GM19467 (cell line): ENCODE measurements at regions not wholly inside any gene's neighbourhood (a gene's known extent, or its start where the extent isn't known, plus 50 kb on each side); places are given as distances from the start of the nearest gene placed in this dataset.

Experiments used
- ATAC-seq: cut with Tn5 transposase; IDR thresholded peaks from one replicate; pipeline ENCODE4 v1.9.1; 2021; ENCODE audit warnings: mild to moderate bottlenecking, moderate library complexity; ENCODE audit not compliant: unreplicated experiment

DNA sequence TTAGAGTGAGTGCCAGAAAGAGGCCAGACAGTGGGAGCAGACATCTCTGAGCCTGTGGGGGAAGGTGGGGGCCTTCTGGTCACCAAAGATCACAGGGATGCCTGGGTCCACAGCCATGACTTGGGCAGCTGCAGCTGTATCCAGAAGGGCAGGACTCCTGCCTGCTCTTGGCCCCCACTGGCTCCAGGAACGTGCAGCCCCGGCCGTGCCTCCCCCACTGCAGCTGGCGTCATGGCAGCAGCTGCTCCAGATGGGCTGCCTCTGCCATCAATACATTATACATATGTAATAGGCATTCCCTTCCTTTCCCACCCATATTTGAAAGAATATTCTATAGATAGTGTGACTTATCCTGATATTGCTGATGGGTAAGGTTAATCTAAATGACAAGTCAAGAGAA lies 195.5 kb upstream of the SNX19 start:
- ATAC-seq = no peak

DNA sequence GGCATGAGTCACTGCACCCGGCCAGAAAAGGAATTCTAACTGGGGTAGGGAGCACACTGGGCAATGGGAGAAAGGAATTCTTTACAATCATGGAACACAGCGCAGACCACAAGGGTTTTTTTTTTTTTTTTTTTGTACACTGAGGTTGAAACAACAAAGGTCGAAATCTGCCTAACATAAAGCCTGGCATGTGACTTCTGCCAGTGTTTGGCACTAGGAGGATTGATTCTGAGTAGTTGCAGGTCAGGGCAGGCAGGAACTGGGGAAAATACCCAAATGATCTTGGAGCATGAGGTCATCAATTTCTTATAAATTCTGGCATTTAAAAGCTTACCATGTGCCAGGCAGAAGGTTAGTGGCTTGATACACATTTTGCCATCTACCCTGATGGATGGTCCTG lies 202.0 kb upstream of the SNX19 start:
- ATAC-seq = no peak

DNA sequence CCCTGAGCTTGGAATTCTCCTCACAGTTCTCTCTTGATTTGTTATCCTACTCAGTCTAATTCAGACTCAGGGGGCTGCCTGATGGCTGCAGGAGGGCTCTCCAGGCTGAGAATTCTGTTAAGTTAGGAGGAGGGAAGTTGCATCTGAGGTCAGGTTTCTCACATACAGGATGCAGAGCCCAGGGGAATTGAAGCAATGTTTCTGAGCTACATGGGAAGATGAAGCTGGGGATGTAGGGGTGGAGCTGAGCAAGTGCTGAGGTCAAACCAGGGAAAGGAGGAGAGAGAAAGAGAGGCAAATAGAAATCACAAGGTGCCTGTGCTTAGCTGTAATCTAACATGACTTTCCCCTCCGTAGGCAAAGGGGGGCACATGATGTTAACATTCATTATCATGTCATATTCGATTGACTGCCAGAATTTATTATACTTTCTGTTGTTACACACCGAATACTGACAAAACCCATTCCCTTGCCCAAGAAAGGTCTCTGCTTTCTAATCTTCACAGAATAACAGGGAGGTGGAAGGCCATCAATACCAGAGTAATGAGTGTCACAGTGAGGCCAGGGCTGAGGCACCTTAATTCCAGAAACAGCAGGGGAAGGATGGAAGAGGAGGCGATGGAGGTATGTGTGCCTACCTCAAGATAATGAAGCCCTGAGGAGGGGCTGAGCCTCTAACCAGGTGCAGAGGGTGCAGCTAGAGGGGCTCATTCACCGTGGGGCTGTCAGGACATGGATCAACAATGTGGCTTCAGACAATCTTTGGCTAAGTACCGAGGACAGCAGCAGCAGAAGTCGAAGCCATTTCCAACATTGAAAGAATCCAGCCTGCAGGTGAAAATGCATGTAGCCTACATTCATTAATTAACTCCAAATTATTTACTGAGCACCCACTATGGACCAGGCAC lies 205.4 kb upstream of the SNX19 start:
- no peak for ATAC-seq

DNA sequence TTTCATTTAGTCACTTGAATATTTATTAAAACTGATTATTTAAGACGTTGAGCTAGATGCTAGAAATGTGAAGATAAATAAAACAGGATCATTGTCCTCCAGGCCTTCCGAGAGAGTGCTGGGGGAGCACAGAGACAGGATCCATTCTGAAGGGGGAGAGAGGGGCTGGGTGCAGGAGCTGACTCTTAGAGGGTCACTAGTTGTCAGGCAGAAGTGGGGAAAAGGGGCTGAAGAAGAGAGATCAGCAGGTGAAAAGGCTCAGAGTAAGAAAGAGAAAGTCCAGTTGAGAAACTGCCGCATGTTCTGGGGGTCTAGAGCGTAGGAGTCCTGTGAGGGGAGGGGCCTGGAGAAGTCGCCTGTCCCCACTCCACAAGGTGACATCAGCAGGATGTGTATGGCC lies 206.2 kb upstream of the SNX19 start:
- no peak for ATAC-seq

DNA sequence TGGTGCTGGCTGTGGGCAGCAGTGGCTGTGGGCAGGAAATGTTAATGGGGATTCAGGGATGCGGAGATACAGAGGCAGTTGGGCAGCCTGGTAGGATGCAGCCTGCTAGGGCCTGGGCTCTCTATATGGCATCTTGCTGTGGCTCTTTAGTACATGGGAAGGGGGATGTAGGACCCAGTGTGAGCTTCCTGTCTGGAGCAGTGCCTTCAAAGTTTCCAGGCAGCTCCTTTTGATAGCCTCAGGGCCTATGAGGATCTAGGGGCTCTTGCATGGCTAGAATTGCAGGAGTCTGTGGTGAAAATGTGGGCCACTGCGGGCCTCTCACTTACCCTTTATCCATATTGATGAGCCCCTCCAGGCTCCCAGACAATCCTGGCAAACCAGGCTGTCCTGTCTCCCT lies 213.2 kb upstream of the SNX19 start:
- no peak for ATAC-seq

DNA sequence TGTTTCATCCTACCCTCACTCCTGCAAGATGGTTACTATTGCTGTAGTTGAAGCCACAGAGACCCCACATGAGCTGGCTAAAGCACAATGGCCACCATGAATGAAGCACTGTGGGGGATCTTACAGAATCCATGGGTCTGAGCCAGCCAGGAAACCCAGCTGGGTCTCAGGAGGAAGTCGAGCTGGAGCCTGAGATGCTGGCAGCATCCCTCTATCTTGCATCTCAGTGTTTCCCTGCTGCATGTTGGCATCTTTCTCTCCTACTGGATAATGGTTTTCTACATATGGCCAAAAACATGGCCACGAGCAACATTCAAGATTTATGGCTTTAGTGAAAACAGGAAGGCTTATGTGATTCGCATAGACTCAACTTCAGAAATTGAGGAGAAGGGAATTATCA lies 219.3 kb upstream of the SNX19 start:
- ATAC-seq = no peak

DNA sequence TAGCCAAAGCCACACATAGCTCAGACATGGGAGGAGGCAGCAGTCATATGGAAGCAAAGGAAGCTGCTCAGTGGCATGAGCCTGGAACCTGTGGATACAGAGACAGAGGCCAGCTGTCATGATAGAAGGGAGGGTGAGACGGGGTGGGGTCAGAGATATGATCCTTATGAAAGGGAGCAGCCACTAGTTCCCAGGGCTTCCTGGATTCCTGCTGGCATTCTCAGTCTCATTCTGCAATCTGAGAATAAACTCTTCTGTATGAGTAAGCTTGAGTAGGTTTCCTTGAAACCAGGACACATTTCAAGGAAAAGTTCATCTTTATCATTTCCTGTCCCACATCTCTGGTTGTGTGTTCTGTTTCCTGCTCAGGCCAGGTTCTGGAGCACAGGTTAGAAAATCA lies 220.2 kb upstream of the SNX19 start:
- no peak for ATAC-seq

DNA sequence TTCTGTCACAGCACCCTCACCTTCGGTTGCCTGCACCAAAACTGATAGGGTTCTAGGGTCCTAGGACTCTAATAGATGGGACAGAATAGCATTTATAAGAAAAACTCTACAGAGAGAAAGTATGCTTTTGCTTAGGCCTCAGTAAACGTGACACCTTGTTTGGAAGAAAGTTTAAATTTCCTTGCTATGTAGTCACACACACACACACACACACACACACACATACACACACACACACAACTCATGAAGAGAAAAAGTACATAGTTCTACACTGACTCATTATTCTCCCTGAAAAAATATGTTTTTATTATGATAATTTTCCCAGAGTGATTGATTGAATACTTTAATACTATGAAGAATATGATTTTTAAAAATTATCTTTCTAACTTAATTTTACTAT lies 220.8 kb upstream of the SNX19 start:
- ATAC-seq = no peak

DNA sequence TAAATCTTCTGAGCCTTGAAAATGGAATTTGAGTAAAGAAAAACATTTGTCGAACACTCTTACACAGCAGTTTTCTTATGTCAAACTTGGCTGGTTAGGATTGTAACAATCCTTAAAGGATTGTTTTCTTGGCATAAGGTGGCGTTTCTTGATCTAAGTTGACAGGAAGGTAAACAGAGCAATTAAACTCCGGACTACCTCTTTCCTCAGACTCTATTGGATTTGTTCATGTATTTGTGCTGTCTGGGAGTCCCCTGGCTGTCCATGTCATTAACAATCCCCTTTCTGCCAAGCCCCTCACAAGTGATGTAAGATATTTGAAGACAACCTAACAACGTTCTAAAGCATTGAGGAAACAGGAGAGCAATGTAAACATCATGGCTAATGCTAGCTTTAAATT lies 222.5 kb upstream of the SNX19 start:
- ATAC-seq = no peak

DNA sequence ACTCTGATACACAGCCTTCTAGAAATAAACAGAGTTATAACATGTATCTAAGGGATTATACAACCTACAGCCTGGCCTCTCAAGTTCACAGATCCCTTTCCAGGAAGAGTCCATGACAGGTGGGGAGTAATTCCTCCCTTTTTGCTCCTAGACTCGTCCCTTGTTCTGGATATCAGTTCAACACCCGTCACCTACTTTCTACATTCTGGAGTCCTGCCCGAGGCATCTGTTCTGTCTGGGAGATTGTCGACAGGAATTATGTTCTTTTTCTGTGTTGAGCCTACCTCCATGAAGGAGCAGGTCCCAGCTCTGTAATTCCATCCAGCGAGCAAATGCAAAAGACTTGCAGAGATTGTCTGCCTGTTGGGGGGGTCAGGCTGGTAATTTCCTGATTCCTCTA lies 224.6 kb upstream of the NTM start:
- ATAC-seq = no peak

DNA sequence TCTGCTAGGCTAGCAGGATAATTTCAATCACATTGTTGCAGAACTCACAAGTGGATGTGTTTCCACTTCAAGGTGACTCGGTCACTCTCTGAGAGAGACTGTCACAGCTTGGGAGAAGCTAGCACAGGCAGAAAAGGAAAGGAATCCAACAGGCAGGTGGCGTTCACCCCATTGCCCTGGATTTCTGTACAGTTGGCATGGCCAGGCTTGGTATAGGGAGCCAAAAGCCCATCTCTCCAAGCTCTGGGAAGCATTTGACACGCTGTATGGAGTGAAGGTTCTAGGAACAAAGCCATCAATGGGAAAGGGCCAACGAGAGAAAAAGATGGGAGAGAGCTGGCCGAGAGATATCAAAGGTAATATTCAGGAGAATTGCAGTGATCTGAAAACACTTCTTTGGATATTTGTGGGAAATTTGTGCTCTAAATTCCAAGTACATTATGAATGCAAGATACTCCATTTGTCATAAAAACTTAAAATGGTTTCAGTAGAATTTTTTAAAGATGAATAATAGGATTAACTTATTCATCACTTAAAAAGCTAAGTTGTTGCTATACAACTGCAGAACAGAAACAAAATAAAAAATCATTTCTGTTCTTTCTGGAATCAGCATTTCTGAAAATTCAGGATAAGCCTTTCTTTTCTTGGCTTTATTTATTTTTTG lies 223.5 kb upstream of the NTM start:
- ATAC-seq = no peak

DNA sequence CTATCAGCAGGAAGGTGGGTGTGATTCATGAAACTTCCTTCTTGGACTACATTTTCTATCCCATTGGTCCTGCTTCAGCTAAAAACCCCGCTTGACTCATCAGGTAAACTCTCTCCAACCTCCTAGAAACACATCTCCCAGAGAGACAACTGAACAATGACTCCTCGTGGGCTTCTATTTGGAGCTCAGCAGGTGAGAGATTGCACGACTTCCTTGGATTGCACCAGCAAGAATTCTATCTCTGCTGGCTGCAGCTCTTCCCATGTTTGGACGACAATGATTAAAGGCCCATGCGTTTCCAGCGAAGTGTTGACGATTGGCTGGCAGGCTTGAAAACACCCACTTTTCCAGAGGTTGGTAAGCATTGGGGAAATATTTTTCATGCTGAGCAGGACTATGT lies 216.1 kb upstream of the NTM start:
- no peak for ATAC-seq

DNA sequence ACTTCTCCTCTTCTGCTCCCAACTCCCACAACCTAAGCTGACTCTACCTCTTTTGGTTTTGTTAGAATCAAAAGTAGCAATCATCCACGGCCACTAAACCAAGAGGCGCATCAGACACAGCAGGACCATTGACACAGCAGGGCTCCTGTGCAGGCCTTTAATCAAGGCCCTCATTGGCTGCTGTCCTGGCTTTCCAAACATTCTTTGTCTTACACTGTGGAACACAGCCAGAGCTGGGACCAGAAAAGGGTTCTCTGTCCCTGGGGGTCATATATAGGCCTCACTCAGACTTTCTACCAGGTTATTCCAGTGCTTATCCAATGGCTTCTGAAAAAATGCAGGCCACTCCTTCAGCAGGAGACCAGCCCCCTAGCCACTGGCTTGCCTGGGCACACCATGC lies 212.7 kb upstream of the NTM start:
- ATAC-seq = no peak

DNA sequence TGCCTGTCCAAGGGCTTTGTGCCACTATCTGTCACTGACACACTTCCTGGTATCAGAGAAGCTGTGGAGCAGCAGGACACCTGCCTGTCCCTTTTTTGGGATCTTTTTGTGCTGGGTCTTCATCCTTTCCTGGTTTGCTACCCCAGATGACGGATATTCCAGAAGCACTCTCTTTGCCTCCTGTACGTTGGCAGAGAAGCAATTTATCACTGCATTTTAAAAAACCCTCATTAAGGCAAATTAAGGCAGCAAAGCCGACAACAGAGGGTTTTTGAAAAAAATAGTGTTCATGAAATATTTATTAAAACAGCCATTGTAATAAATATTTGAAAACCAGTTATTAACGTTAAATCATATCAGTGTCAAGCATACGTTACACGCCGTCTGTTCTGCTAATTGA lies 209.6 kb upstream of the NTM start:
- ATAC-seq = no peak

DNA sequence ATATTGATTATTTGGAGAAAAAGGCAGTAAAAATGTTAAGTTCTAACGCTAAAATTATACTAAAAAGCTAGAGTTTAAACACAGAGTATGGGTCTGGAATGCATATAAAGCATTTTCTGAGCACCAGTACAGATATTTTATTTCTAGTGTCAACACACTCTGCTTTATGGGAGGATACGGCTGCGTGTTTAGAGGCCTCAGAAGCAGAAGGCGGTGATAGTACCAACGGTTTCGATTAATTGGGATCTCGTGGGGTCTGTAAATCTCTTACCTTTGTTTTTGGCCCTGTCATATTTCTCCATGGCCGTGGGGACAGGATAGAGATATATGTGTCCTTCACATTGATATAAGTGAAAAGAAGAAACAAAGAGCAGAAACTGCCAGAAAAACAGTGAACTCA lies 206.8 kb upstream of the NTM start:
- no peak for ATAC-seq

DNA sequence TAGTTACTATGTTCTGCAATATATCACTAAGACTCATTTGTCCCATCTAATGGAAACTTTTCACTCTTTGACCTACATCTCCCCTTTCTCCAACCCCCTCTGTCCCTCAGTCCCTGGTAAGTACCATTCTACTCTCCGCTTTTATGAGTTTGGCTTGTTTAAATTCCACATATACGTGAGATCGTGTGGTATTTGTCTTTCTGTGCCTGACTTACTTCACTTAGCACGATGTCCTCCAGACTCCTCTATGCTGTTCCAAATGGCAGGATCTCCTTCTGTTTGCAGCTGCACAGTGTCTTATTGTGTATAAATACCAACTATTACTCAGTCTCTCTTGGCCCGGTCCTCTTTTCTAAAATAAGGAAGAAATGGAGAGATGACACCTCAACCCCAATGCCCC lies 205.4 kb upstream of the NTM start:
- no peak for ATAC-seq

DNA sequence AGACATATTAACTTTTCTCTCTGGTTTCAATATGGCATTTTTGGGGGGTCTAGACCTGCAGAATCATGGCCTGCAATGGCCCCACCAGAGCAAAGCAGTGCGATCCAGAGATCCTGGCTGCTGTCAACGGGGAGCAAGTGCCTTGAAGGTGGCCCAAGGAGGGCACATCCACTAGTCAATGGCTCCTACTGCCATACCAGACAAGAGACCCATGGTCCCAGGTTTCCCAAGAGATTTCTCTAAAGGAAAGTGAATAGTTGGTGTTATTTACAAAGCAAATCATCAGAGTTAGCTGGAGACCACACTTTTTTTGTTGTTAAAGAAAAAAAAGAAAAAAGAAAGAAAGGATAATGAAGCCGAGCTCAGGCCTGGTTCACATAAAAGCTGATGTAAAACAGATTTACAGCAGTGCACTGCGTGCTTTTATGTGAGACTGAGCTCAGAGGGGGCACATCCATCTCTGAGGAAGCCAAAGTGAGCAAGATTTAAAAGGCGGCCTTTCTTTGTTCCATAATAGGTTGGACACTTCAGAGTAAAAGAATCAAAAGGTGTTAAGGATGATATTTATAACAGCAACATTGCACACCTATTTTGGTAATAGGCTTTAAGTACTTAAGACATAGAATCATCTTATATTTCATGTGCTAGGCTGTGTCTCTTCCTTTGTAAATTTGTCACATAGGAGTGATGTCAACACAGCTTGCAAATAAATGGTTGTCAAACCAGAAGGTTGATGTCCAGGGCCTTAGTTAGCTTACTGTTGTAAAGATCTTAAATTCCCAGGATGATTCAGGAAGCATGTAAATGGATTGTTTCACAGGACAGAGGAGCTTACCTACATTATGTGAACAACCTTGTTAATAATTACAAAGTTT lies 201.3 kb upstream of the NTM start:
- ATAC-seq = no peak

DNA sequence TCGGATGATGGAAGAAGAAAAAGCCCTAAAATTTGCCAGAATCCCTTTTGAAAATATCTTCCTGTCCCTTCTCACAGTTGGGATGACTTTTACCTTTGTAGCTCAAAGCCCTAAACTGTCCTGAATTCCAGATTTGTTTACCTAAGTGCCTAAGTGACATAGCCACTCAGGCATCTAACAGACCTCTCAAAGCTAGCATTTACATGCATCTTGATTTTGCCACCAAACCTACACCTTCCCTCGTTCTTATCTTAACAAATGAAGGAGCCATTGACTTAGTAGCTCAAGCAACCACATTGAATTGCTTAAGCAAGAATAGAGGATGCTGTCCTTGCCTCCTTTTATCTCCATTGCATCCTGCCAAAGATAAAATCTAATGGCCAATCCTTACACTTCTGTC lies 198.4 kb upstream of the NTM start:
- no peak for ATAC-seq

DNA sequence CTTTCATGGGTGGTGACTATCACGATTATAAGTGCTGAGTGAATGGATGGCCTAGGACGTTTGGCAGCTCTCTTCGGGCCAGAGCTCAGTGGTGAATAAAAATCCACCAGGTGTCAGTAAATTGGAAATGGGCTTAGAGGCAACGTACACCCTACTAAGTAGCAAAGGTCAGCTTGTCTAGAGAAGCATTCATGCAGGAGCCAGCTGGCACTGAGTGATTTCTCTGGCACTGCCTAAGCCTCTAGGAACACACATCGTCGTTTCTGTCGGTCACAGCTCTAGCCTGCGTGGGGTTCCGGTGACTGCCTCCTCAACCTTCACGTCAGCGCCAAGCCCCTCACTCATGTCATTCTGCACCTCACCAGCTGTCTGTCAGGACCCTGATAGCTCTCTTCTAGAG lies 192.4 kb upstream of the NTM start:
- ATAC-seq = no peak

DNA sequence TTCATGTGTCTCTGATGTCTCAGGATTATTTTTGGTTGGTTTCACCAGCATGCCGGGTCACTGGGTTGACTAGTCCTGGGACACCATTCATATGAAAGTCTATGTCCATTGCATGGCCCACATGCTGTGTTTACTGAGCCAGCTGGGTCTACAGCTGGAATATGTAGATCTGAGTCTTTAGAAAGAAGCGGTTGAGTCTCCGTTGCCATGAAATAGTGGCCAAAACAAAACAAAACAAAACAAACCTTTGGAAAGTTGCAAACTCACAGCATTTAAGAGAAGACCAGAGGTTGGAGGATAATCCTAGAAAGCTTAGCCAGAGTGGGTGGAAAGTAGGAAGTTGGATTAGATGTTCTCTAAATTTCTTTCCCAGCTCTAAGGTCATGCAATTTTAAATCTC lies 191.8 kb upstream of the NTM start:
- no peak for ATAC-seq

DNA sequence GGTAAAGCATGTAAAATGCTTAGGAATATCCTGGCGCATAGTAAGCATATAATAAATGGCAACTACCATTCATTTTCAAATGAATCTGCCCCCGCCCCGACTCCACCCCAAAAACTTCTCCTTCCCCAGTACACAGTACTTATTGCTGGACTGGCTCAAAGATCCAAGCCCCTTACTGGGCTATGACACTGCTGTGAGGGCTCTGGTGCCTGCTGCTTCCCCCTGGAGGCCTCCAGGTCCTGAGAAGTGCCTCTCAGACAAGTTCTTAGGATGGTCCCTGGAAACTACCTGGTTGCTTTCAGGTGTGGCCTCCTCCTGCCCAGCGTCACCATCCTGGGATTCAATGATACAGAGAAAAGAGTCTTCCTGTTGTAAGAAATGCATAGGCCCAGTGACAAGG lies 190.6 kb upstream of the NTM start:
- no peak for ATAC-seq

DNA sequence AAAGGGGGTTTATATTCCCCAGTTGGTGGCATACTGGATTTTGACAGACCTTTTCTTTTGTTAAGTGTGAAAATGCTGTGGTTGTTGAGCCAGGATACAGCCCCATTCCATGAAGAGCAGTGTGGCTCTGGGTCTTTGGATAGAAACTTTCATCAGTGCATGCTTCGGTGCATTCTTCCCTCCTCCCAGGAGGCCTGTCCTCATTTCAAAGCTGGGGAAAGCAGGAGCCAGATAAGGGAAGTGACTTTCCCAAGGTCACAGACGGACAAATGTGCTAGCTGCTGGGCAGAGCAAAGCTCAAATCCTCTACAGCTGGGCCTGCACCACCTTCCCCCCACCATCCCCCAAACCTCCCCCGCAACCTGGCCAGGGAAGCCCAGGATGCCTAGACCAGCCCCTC lies 184.5 kb upstream of the NTM start:
- ATAC-seq = no peak
